GM11168 (cell line): ENCODE measurements at regions not wholly inside any gene's neighbourhood (a gene's known extent, or its start where the extent isn't known, plus 50 kb on each side); places are given as distances from the start of the nearest gene placed in this dataset.

ENCODE experiments used
- in situ Hi-C: fragments of 300-500 bp; cut with MboI; formaldehyde crosslinking; loops from one replicate; pipeline ENCODE4 v1.12.0; 2022; ENCODE audit warnings: low sequenced_read_pairs; ENCODE audit not compliant: unreplicated experiment

DNA sequence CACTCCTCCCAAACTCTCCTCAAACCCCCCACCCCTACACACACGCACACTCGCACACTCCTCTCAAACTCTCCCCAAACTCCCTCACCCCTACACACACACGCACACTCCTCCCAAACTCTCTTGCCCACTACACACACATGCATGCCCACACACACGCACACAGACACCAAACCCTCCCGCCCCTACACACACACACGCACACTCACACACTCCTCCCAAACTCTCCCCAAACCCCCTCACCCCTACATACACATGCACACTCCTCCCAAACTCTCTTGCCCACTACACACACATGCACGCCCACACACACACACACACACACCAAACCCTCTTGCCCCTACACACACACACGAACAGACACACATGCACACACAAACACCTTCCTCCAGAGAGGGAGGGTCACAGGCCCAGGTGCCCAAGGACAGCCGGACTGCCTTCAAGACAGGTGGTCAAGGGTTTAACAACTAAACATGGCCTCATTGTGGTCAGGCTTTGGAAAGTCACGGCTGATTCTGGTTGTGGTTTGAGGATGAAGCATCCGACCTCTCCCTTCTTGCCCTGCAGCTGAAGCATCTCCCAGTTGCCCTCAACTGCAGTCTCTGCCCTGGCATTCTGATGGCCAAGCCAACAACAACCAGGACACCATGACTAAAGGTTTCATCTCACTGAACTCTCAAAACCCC lies 72.3 kb upstream of the SNTG2 start:
- in situ Hi-C loops = no loop called here

DNA sequence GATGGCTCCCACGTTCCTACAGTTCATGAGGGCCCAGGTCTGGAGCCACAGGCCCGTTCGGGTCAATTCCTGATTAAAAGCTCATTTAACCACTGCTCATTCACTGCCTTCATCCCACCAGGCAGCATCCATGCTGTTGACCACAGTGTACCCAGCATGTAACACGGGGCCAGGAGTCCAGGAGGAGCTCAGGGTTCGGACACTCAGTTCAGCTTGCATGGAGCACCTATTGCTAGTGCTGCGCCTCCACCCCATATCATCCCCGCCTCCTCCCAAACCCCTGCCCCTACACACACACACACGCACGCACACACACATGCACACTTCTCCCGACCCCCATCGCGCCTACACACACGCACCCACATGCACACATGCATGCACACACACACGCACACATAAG lies 72.9 kb upstream of the SNTG2 start:
- in situ Hi-C loops = no loop called here

DNA sequence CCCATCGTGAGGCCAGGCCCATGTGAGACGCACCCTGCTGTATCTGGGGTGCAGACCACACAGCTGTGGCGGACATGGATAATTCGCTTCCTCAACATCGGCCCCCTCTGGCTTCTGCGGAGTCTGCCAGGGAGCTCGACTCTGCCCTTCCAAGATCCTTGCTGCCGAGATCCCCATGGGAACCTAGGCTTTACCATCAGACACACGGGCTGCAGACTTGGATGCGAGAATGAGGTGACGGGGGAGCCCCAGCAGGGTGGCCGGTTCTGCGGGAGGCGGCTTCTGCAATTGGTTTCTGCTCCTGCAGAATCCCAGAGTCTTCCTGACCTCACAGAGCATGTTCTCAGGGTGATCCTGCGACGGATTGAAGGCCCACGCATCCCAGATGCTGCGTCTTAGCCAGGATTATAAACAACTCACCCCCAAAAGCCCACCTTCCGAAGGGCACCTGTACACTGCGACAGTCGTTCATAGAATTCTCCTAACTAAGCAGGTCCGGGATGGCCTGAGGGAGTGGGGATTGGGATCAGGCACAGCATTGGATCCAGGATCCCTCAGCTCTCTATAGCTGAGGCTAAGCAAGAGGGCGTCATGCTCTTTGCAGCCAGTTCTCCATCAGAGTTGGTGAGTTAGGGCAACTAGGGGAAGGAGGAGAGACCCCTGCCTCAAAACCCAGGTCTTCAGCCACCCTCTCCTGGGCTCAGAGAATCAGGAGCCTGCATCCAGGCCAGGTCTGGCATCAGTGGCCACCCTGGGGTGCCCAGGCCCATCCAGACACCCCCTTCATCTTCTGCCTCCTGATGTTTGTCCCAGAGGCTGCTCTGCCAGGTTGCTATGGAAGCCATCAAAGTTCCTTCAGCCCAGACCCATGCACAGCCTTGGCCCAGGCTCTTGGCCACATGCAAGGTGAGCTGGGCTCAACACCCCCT lies 74.7 kb upstream of the SNTG2 start:
- in situ Hi-C loops = no loop called here

DNA sequence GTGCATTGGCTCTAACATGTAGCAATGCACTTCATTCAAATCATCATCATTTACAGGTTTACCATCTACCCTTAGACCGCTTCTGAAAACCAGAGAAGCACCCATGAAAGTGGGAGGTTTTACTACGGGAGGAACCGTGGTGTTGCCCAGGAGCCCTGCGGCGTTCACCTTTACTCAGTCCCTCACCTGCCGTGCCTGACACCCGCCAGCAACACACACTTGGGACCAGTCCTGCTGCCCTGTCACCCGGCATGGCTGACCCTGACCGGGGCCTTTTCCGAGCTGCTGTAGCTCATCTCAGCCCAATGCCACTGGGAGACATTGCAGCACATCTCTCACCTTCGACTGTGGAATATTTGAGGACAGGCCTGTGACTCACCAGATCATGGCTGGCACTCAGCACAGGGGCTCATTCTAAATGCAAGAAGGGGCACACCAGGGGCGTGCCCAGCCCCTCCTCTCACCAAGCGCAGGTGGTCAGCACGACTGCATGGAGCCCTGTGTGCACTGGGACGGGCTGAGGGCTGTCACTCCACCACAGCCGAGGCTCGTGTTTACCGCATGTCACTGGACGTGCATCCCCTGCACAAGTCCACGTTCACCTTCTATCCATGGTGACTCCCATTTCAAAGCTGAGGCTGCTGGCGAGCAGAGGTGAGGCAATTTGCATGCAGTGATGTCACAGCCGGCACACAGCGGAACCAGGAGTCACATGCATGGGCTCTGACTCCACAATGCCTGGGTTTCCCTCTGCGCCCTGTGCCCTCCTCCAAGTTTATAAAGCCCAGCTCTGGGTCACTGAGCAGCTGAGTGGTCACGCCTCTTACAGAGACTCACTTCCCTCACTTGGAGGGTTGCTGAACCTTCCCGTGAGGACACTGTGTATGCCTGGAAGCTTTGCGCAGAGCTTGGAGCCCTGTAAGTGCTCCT lies 76.7 kb upstream of the SNTG2 start:
- in situ Hi-C loops = loop anchor here (25.0 kb wide), 1 partner anchor 688 kb away; no protein-coding TSS in a partner anchor

DNA sequence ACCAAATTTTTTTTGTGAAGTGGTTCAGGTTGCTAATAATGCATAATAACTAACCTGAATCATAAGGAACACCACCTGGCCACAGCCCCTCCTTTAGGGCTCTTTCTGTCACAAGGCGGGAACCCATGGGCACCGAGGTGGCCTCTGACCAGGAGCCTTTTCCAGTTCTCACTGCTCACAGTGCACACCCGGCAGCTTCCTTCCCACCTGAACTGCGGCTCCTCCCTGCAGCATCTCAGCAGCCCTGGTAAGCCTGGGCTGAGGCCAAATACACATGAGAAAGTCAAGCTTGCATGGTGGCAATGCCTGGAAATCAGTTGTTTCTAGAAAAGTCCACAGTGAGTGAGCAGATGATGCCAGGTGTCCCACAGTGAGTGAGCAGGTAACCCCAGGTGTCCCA lies 77.6 kb upstream of the SNTG2 start:
- in situ Hi-C loops = loop anchor here (25.0 kb wide), 1 partner anchor 689 kb away; no protein-coding TSS in a partner anchor

DNA sequence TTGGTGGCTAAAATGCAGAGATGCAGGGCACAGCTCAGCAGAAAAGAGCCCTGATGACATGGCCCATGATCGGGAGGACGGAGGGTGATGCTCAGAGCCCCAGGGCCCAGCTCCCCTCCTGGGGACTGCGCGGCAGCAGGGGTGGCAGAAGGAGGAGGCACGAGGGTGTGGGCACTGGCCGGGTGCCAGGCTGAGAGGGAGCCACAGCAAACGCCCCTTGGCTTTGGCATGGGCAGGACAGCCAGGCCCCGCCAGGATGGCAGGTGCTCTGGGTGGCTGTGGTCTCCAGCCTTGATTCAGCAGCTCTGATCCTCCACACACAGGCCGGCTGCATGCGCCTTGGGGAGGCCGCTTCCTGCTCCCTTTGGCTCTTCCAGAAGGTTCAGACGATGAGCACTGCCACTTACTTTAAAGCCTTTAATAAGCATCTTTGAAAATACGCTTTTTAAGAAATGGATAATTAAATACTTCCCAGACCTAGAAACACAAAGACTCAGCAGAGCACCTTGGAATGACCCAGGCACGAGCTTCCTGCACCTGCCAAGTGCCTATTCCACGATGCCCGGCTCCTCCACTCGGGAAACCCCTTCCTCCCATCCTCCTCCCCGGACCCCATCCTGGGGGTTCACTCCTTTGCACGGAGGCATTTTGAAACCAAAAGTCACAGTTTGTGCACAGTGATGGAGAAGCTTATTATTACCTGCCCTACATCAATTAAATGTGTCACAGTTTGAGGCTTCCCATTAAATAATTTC lies 78.5 kb upstream of the SNTG2 start:
- in situ Hi-C loops = loop anchor here (25.0 kb wide), 1 partner anchor 690 kb away; no protein-coding TSS in a partner anchor

DNA sequence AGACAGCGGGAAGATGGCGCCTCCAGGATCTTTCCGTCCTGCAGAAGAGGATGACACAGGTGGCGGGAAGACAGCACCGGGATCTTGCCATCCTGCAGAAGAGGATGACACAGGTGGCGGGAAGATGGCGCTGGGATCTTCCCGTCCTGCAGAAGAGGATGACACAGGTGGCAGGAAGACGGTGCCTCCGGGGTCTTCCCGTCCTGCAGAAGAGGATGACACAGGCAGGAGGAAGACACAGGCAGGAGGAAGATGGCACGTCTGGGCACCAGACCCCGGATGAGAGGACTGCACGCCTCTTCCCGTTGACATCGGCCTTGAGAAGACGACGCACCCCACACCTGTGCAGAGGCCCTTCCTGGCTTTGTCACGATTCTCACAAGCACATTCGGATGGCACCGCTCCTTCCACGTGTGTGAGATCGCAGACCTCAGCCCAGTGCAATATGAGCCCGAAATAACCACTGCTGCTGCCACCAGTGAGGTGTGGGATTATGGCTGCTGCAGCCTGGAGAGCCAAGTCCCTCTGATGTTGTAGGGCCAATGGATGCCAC lies 79.4 kb upstream of the SNTG2 start:
- in situ Hi-C loops = loop anchor here (25.0 kb wide), 1 partner anchor 691 kb away; no protein-coding TSS in a partner anchor

DNA sequence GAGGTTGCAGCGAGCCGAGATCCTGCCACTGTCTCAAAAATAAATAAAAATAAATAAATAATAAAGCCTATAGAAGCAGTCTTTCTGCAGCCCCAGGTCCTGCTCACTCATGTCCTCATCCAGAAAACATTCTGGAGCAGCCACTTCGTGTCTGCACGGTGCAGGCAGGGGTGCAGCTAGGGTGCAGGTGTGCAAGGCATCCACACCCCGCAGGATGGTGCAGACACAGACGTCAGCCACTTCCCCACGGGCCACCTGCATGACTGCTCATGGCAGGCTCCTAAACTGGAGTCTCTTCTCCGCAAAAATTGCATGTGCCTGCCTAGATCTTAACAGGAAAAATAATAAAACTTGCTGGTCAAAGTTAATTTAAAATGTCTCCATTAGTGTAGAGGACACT lies 80.2 kb upstream of the SNTG2 start:
- in situ Hi-C loops = loop anchor here (25.0 kb wide), 1 partner anchor 692 kb away; no protein-coding TSS in a partner anchor

DNA sequence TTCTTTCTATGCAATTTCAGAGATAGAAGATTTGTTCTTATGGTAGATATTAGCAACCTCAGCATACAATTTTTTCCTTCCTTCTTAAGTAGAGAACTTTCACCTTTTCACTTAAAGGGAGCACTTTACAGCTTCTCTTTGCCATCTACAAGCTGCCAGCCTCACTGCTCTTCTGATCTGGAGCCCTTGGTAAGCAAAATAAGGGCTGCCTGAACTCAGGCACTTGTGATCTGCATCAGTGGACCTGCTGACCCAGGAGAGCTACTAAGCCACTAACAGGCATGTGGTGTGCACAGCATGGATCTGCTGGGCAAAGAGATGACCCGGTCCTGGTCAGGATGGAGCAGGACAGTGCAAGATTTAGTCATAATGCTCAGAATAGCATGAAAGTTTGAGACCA lies 80.8 kb upstream of the SNTG2 start:
- in situ Hi-C loops = loop anchor here (25.0 kb wide), 1 partner anchor 692 kb away; no protein-coding TSS in a partner anchor

DNA sequence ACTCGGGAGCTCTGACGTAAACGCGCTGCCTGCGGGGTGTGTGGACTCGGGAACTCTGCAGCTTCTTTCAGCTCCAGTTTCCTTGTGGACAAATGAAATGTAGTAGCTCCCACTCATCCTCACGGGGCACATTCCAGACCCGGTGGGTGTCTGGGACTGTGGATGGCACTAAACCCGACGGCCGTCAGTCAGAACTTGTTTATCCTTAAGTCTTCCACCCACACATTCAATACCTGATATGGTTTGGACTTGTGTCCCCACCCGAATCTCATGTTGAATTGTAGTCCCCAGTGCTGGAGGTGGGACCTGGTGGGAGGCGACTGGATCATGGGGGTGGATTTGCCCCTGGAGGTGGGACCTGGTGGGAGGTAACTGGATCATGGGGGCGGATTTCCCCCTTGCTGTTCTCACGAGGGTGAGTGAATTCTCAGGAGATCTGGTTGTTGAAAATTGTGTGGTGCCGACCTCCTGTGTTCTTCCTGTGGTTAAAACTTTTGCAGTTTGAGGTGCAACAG lies 81.2 kb upstream of the SNTG2 start:
- in situ Hi-C loops = loop anchor here (25.0 kb wide), 1 partner anchor 693 kb away; no protein-coding TSS in a partner anchor

DNA sequence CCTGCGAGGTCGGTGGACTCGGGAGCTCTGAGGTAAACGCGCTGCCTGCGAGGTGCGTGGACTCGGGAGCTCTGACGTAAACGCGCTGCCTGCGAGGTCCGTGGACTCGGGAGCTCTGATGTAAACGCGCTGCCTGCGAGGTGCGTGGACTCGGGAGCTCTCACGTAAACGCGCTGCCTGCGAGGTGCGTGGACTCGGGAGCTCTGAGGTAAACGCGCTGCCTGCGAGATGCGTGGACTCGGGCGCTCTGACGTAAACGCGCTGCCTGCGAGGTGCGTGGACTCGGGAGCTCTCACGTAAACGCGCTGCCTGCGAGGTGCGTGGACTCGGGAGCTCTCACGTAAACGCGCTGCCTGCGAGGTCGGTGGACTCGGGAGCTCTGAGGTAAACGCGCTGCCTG lies 81.8 kb upstream of the SNTG2 start:
- in situ Hi-C loops = loop anchor here (25.0 kb wide), 1 partner anchor 693 kb away; no protein-coding TSS in a partner anchor

DNA sequence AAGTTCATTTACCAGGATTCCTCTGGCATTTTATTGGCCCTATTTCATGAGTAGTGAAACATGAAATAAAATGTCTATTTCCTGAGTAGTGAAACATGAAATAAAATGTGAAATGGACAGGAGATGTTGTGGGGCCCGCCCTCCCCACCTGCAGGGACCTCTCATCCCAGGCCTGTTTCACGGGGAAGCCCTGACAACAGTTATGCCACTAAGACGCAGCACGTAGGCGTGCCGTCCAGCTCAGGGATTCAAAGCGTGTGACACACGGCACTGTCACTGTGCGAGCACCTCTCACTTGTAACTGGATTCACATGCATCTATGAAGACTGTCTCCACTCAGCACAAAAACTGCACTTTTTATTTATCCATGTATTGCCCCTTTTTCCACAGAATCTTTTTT lies 83.4 kb upstream of the SNTG2 start:
- in situ Hi-C loops = loop anchor here (25.0 kb wide), 1 partner anchor 695 kb away; no protein-coding TSS in a partner anchor

DNA sequence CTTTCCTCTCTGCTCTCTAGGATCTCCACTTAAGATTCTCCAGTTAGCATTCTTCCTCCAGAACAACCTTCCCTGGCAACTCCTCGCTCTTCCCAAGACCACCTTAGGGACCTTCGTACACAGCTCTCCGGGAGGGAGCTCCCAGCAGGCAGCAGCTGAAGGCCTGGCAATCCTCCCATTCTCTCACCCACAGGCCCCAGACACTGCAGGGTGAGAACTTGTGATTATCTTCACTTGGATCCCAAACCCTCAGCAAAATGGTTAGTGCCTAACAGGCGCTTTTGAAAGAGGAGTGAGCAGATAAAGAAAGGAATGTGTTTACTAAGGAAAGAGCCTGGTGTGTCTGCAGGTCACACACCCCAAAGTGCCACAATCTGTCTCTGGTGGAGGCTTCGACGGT lies 83.8 kb upstream of the SNTG2 start:
- in situ Hi-C loops = loop anchor here (25.0 kb wide), 1 partner anchor 695 kb away; no protein-coding TSS in a partner anchor

DNA sequence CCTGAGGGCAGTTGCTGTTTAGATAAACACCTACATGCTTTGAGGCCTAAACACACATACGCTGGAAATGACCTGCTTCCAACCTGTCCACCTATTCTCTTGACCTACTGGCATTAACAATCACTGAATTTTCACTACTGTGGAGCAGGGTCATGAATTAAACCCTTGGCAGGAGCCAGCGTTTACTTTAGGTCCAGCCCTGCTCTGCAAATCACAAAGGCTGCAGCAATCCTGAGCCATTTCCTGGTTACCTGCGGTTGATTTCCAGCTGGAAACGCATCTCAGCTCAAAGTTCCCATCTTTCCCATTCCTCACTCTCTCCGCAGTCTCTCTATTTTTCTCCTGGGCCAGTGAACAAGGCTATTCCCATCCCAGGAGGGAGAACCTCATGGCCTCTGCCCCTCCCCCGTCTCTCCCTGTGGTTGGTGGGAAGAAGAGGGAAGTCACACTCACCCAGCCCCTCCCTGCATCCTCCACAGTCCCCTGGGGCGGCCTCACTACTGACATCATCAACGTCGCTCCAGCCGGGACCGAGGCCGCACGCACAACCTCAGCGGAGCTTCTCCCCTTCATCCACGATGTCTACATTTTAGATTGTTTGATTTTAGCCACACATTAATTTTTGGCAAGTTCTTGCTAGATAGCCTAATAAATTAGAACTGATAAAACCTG lies 84.5 kb upstream of the SNTG2 start:
- in situ Hi-C loops = loop anchor here (25.0 kb wide), 1 partner anchor 696 kb away; no protein-coding TSS in a partner anchor

DNA sequence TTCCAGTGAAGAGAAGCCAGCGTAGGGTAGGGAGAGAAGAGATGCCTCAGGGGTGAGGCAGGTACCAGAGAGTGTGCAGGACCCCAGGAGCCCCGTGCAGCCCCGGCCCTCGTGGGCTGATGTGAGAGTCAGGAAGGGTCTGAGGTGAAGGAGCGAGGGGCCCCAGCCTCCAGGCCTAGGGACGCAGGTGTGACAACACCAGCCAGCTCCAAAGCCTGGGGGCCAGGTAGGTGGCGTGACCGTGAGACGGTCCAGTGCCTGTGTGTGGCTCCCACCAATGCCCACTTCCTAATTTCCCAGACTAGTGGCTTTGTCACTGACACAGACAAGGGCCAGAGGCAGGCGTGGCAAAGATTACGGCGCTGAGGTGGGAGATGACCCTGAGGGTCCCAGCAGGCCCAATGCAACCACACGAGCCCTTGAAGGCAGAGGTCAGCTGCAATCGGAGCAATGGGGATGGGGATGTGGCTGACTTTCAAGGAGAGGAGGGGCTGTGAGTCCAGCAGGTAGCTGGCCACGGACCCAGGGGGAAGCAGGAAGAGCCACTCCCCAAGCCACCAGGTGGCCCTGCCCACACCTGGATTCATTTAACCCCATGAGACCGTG lies 86.0 kb upstream of the SNTG2 start:
- in situ Hi-C loops = loop anchor here (25.0 kb wide), 1 partner anchor 698 kb away; no protein-coding TSS in a partner anchor

DNA sequence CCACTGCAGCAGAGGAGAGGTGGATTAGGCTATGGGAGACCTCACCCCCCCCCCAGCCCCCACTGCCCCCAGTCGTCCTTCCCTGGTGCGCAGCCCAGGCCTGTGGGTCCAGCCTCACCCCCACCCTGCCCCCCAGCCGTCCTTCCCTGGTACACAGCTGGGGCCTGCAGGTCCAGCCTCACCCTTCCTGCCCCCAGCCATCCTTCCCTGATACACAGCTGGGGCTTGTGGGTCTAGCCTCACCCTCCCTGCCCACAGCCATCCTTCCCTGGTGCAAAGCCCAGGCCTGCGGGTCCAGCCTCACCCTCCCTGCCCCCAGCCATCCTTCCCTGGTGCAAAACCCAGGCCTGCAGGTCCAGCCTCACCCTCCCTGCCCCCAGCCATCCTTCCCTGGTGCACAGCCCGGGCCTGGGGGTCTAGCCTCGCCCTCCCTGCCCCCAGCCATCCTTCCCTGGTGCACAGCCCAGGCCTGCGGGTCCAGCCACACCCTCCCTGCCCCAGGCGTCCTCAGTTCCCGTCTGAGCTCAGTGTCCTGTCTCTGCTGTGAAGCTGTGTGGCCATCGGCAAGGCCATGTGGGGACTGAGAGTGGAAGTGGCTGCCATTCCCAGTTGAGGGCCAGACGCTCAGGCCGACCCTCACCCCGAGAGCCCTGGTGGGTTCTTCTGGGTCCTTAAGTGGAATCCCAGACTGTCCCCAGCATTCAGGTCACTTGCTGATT lies 86.8 kb upstream of the SNTG2 start:
- in situ Hi-C loops = loop anchor here (25.0 kb wide), 1 partner anchor 698 kb away; no protein-coding TSS in a partner anchor
